WTC11 (cell line): ENCODE measurements at regions not wholly inside any gene's neighbourhood (a gene's known extent, or its start where the extent isn't known, plus 50 kb on each side); places are given as distances from the start of the nearest gene placed in this dataset.

Source experiments
- ATAC-seq: fragments of 200-7000 bp; cut with Tn5 transposase; 2 replicates; pipeline ENCODE4 v1.10.0; 2021; ENCODE audit warnings: mild to moderate bottlenecking, moderate library complexity
- CTCF ChIA-PET: fragments of 300-600 bp; sonication (Branson Sonifier 250); formaldehyde crosslinking; loops from one replicate; lab custom pipeline; 2021; ENCODE audit warnings: antibody characterized with exemption; lab: Charles Lee
- POLR2A ChIA-PET: fragments of 350-600 bp; sonication (Branson Sonifier 250); formaldehyde crosslinking; loops from one replicate; lab custom pipeline; 2021; ENCODE audit warnings: antibody characterized with exemption; lab: Charles Lee
- DNase-seq: peaks from one replicate; pipeline ENCODE4 v3.0.0; 2021; ENCODE audit warnings: low spot score
- H3K27ac Mint-ChIP-seq: 2 replicates; pipeline ENCODE4 v1.8.0; 2021; ENCODE audit warnings: mixed read lengths
- H3K27me3 Mint-ChIP-seq: 2 replicates; pipeline ENCODE4 v1.8.0; 2021; ENCODE audit warnings: low read depth, mild to moderate bottlenecking, moderate library complexity, mixed read lengths
- H3K36me3 Mint-ChIP-seq: 2 replicates; pipeline ENCODE4 v1.8.0; 2021; ENCODE audit warnings: mixed read lengths
- H3K4me1 Mint-ChIP-seq: 2 replicates; pipeline ENCODE4 v1.8.0; 2022; ENCODE audit warnings: mixed read lengths
- H3K4me3 Mint-ChIP-seq: 2 replicates; pipeline ENCODE4 v1.8.0; 2021; ENCODE audit warnings: mild to moderate bottlenecking, moderate library complexity, mixed read lengths
- H3K9me3 Mint-ChIP-seq: 2 replicates; pipeline ENCODE4 v1.8.0; 2021; ENCODE audit warnings: mixed read lengths
- FOXP1 ChIP-seq: sonication (generic); formaldehyde crosslinking; IDR thresholded peaks from 2 replicates; pipeline ENCODE4 v1.8.0; 2022; ENCODE audit warnings: missing genetic modification reagents, mild to moderate bottlenecking, moderate library complexity, borderline replicate concordance
- MXD4 ChIP-seq: fragments of 250-450 bp; sonication (Bioruptor Pico); IDR thresholded peaks from 2 replicates; pipeline ENCODE4 v1.8.0; 2021; ENCODE audit warnings: mild to moderate bottlenecking, moderate library complexity, borderline replicate concordance
- MYBL2 ChIP-seq: sonication (generic); formaldehyde crosslinking; IDR thresholded peaks from 2 replicates; pipeline ENCODE4 v1.8.1; 2023; ENCODE audit warnings: mild to moderate bottlenecking, moderate library complexity, missing genetic modification reagents
- NFYB ChIP-seq: sonication (generic); formaldehyde crosslinking; conservative IDR thresholded peaks from 2 replicates; pipeline ENCODE4 v1.8.0; 2022; ENCODE audit warnings: low read depth, missing genetic modification reagents
- RELA ChIP-seq: sonication (generic); formaldehyde crosslinking; IDR thresholded peaks from 2 replicates; pipeline ENCODE4 v1.8.1; 2022; ENCODE audit warnings: missing genetic modification reagents, mild to moderate bottlenecking, borderline replicate concordance
- SOX15 ChIP-seq: fragments of 250-450 bp; sonication (Bioruptor Pico); IDR thresholded peaks from 2 replicates; pipeline ENCODE4 v1.9.0; 2021; ENCODE audit warnings: mild to moderate bottlenecking
- TP53 ChIP-seq: sonication (generic); formaldehyde crosslinking; IDR thresholded peaks from 2 replicates; pipeline ENCODE4 v1.8.1; 2023; ENCODE audit warnings: mild to moderate bottlenecking, missing genetic modification reagents
- ZNF416 ChIP-seq: fragments of 250-450 bp; sonication (Bioruptor Pico); IDR thresholded peaks from 2 replicates; pipeline ENCODE4 v1.9.0; 2021; ENCODE audit warnings: mild to moderate bottlenecking, inconsistent platforms
- TF ChIP-seq, protein P1 (sequence below): sonication (generic); formaldehyde crosslinking; IDR thresholded peaks from 2 replicates; pipeline ENCODE4 v1.8.1; 2022; ENCODE audit warnings: missing genetic modification reagents, borderline replicate concordance
- TF ChIP-seq, protein P2 (sequence below): fragments of 250-450 bp; sonication (Bioruptor Pico); IDR thresholded peaks from 2 replicates; pipeline ENCODE4 v1.8.0; 2021; ENCODE audit warnings: mild to moderate bottlenecking
- TF ChIP-seq, protein P3 (sequence below): sonication (generic); formaldehyde crosslinking; IDR thresholded peaks from 2 replicates; pipeline ENCODE4 v1.8.1; 2022; ENCODE audit warnings: low read depth, mild to moderate bottlenecking, moderate library complexity, missing genetic modification reagents, borderline replicate concordance
- TF ChIP-seq, protein P4 (sequence below): sonication (generic); formaldehyde crosslinking; IDR thresholded peaks from 2 replicates; pipeline ENCODE4 v1.8.0; 2022; ENCODE audit warnings: mild to moderate bottlenecking, missing genetic modification reagents
- TF ChIP-seq, protein P5 (sequence below): sonication (generic); formaldehyde crosslinking; IDR thresholded peaks from 2 replicates; pipeline ENCODE4 v1.8.0; 2022; ENCODE audit warnings: missing genetic modification reagents
- TF ChIP-seq, protein P6 (sequence below): sonication (generic); formaldehyde crosslinking; IDR thresholded peaks from 2 replicates; pipeline ENCODE4 v1.8.1; 2023; ENCODE audit warnings: mild to moderate bottlenecking, missing genetic modification reagents, borderline replicate concordance

DNA sequence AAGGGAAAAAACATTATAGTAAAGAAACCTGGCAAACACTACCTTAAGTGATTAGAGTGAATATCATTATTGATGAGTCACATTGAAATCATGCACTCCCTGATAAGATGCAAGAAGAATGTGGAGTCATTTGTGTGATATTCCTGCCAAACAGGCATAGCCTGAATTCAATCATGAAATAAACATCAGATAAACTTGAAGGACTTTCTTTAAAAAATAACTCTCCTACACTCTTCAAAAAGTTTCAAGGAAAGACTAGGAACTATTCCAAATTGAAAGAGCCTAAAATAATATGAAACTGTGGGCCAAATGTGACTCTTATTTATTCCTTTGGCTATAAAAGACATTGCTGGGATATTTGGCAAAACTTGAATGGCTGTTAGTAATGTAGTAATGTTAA is 625.7 kb upstream of the LMCD1 start (continued):
- TF ChIP-seq, protein P1, sequence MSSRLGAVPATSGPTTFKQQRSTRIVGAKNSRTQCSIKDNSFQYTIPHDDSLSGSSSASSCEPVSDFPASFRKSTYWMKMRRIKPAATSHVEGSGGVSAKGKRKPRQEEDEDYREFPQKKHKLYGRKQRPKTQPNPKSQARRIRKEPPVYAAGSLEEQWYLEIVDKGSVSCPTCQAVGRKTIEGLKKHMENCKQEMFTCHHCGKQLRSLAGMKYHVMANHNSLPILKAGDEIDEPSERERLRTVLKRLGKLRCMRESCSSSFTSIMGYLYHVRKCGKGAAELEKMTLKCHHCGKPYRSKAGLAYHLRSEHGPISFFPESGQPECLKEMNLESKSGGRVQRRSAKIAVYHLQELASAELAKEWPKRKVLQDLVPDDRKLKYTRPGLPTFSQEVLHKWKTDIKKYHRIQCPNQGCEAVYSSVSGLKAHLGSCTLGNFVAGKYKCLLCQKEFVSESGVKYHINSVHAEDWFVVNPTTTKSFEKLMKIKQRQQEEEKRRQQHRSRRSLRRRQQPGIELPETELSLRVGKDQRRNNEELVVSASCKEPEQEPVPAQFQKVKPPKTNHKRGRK (CRISPR knock-in tag), result no peak
- TF ChIP-seq MYBL2 (CRISPR knock-in tag) (no peak), SOX15 (CRISPR knock-in tag) (no peak), TP53 (CRISPR knock-in tag) (no peak), MXD4 (CRISPR knock-in tag) (no peak)
- TF ChIP-seq, protein P2, sequence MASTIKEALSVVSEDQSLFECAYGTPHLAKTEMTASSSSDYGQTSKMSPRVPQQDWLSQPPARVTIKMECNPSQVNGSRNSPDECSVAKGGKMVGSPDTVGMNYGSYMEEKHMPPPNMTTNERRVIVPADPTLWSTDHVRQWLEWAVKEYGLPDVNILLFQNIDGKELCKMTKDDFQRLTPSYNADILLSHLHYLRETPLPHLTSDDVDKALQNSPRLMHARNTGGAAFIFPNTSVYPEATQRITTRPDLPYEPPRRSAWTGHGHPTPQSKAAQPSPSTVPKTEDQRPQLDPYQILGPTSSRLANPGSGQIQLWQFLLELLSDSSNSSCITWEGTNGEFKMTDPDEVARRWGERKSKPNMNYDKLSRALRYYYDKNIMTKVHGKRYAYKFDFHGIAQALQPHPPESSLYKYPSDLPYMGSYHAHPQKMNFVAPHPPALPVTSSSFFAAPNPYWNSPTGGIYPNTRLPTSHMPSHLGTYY (CRISPR knock-in tag), result no peak
- TF ChIP-seq, protein P3, sequence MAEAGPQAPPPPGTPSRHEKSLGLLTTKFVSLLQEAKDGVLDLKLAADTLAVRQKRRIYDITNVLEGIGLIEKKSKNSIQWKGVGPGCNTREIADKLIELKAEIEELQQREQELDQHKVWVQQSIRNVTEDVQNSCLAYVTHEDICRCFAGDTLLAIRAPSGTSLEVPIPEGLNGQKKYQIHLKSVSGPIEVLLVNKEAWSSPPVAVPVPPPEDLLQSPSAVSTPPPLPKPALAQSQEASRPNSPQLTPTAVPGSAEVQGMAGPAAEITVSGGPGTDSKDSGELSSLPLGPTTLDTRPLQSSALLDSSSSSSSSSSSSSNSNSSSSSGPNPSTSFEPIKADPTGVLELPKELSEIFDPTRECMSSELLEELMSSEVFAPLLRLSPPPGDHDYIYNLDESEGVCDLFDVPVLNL (CRISPR knock-in tag), result no peak
- TF ChIP-seq, protein P4, sequence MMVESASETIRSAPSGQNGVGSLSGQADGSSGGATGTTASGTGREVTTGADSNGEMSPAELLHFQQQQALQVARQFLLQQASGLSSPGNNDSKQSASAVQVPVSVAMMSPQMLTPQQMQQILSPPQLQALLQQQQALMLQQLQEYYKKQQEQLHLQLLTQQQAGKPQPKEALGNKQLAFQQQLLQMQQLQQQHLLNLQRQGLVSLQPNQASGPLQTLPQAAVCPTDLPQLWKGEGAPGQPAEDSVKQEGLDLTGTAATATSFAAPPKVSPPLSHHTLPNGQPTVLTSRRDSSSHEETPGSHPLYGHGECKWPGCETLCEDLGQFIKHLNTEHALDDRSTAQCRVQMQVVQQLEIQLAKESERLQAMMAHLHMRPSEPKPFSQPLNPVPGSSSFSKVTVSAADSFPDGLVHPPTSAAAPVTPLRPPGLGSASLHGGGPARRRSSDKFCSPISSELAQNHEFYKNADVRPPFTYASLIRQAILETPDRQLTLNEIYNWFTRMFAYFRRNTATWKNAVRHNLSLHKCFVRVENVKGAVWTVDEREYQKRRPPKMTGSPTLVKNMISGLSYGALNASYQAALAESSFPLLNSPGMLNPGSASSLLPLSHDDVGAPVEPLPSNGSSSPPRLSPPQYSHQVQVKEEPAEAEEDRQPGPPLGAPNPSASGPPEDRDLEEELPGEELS (CRISPR knock-in tag), result no peak
- TF ChIP-seq, protein P5, sequence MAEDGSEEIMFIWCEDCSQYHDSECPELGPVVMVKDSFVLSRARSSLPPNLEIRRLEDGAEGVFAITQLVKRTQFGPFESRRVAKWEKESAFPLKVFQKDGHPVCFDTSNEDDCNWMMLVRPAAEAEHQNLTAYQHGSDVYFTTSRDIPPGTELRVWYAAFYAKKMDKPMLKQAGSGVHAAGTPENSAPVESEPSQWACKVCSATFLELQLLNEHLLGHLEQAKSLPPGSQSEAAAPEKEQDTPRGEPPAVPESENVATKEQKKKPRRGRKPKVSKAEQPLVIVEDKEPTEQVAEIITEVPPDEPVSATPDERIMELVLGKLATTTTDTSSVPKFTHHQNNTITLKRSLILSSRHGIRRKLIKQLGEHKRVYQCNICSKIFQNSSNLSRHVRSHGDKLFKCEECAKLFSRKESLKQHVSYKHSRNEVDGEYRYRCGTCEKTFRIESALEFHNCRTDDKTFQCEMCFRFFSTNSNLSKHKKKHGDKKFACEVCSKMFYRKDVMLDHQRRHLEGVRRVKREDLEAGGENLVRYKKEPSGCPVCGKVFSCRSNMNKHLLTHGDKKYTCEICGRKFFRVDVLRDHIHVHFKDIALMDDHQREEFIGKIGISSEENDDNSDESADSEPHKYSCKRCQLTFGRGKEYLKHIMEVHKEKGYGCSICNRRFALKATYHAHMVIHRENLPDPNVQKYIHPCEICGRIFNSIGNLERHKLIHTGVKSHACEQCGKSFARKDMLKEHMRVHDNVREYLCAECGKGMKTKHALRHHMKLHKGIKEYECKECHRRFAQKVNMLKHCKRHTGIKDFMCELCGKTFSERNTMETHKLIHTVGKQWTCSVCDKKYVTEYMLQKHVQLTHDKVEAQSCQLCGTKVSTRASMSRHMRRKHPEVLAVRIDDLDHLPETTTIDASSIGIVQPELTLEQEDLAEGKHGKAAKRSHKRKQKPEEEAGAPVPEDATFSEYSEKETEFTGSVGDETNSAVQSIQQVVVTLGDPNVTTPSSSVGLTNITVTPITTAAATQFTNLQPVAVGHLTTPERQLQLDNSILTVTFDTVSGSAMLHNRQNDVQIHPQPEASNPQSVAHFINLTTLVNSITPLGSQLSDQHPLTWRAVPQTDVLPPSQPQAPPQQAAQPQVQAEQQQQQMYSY, result no peak

DNA sequence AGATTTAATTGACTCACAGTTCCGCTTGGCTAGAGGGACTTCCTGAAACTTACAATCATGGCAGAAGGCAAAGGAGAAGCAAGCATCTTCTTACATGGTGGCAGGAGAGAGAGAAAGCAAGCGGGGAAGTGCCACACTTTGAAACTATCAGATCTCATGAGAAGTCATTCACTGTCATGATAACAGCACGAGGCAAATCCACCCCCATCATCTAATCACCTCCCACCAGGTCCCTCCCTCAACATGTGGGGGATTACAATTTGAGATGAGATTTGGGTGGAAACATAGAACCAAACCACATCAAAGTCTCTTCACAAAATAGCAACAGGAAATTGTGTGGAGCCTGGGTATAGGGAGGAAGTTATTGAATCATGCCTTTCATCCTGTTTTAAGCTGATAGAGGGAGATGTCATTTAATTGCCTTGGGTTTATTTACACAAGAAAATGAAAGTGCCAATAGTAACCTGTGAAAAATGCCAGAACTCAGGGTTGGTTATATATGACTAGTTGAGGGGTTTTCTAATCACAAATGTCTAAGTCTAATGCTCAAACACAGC is 624.8 kb upstream of the LMCD1 start:
- no peaks in the 10 kb centered on the region for H3K36me3 Mint-ChIP-seq
- ATAC-seq, result no peak
- H3K27me3 Mint-ChIP-seq, result no peaks in the 10 kb centered on the region
- no peak overlapping the region for H3K4me3 Mint-ChIP-seq
- peaks cover 5% of the 10 kb centered on the region; the same call in 1 of the 2 replicates for H3K9me3 Mint-ChIP-seq
- no peak for TF ChIP-seq NFYB (CRISPR knock-in tag)
- TF ChIP-seq, protein P6, sequence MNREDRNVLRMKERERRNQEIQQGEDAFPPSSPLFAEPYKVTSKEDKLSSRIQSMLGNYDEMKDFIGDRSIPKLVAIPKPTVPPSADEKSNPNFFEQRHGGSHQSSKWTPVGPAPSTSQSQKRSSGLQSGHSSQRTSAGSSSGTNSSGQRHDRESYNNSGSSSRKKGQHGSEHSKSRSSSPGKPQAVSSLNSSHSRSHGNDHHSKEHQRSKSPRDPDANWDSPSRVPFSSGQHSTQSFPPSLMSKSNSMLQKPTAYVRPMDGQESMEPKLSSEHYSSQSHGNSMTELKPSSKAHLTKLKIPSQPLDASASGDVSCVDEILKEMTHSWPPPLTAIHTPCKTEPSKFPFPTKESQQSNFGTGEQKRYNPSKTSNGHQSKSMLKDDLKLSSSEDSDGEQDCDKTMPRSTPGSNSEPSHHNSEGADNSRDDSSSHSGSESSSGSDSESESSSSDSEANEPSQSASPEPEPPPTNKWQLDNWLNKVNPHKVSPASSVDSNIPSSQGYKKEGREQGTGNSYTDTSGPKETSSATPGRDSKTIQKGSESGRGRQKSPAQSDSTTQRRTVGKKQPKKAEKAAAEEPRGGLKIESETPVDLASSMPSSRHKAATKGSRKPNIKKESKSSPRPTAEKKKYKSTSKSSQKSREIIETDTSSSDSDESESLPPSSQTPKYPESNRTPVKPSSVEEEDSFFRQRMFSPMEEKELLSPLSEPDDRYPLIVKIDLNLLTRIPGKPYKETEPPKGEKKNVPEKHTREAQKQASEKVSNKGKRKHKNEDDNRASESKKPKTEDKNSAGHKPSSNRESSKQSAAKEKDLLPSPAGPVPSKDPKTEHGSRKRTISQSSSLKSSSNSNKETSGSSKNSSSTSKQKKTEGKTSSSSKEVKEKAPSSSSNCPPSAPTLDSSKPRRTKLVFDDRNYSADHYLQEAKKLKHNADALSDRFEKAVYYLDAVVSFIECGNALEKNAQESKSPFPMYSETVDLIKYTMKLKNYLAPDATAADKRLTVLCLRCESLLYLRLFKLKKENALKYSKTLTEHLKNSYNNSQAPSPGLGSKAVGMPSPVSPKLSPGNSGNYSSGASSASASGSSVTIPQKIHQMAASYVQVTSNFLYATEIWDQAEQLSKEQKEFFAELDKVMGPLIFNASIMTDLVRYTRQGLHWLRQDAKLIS (CRISPR knock-in tag), result no peak
- no peak for TF ChIP-seq RELA (CRISPR knock-in tag)
- no peak for TF ChIP-seq ZNF416 (CRISPR knock-in tag)
- TF ChIP-seq TP53 (CRISPR knock-in tag), result no peak
- TF ChIP-seq FOXP1 (CRISPR knock-in tag), result no peak
- TF ChIP-seq, protein P5, result no peak
- TF ChIP-seq, all 79 proteins: peak for 0
- DNase-seq, result no peak
- H3K4me1 Mint-ChIP-seq, result peaks cover 5% of the 10 kb centered on the region; the same call in 1 of the 2 replicates
- ChIA-PET CTCF (no interaction called here), POLR2A (no interaction called here)
- no peak overlapping the region; the same call in 1 of the 2 replicates for H3K27ac Mint-ChIP-seq
